Stimulated activated naive CD4-positive, alpha-beta T cell treated with Interleukin-2 at 50 U/mL for 16 hours (primary cell): ENCODE measurements at regions not wholly inside any gene's neighbourhood (a gene's known extent, or its start where the extent isn't known, plus 50 kb on each side); places are given as distances from the start of the nearest gene placed in this dataset.
"Not testable (repeated sequence)": the region's sequence is repeated elsewhere in the genome, so short reads cannot be mapped to it uniquely, and the experiment has no call there.

Experiments used
- DNase-seq: peaks from one replicate; lab custom pipeline; 2025; lab: John Stamatoyannopoulos, UW

- no peak for DNase-seq
These were observed 273.3 kb downstream of the NSUN3 start for GRCh38 chr3:94336046-94336753.

DNA sequence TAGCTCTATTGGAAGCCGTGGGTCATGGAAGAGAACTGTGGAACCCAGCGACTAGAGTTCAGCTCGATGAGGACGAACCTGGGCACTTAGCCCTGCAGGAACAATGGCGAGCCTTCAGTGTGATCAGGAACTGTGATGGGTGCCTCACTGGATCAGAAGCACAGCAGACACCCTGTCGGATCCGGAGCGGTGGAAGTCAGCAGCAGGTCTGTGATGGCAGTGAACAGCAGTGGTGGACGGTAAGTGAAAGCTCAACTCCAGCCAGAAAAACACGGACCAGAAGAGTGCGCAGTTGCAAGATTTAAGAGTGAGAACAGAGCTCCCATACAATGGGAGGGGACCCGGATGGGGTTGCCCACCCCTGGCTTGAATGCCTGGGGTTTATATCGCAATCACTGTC lies 282.2 kb downstream of the NSUN3 start:
- no peak for DNase-seq

DNA sequence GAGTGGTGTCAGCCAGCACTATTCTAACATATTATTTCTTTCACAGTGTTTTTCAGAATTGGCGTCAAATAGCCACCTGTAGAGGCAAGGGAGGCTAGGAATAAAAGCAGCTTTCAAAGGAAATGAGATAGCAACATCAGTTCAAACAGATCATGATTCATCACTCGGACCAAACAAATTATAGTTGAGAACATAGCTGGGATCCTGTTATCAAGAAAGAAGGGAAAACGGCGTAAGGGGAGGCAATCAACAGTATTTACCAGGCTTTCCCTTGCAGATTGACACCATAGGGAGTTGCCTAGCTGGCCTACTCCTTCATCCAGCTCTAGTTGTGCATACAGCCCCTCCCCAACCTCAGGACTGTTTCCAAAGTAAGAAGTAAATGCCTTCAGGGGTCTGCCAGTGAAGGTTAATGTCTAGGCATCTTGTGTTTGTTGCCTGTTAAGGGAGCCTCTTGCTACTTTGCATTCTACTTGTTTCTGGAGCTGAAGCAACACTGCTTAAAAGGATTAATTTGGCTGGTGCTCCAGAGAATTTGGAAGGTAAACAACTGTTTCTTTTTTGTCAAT lies 286.5 kb downstream of the NSUN3 start:
- DNase-seq = no peak

DNA sequence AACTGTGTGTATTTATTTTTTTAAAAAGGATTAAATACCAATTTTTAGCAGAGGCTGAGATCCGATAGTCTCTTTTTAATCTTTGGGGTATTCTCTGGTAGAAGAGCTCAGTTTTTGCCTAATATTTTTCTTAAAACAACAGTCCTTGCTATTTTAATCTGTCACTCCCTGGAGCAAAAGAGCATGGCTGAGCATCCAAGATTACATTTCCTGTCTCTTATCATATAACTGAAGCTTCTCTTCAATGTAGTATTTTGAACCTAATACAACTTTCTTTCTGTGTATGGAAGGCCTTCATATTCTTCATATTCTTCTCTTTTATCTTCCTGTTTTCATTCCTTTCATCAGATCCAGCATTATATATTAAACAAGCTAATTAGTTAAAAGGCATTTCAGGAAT lies 293.7 kb downstream of the NSUN3 start:
- DNase-seq = no peak

DNA sequence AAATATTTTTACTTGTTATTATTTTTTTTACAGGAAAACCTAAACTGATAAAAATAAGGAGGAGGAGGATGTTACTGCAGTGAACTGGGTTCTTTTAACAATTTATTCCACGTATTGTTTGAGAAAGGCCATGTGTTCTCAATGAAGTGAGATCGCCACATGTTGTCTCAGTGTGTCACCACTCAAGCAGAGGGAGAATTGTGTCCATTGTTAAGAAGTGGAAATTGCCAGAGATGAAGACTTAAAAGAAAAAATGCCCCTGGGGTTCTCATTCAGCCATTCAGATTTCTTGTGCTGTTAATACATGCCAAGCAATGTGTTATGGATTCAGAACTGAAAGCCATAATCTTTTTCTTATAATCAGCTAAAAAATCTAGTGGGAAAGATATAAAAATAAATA lies 297.1 kb downstream of the NSUN3 start:
- DNase-seq = no peak

- no peak for DNase-seq
These were observed 298.1 kb downstream of the NSUN3 start for GRCh38 chr3:94360987-94361386.

GRCh38 chr3:94362393-94362792 lies 299.5 kb downstream of the NSUN3 start:
- no peak for DNase-seq

DNA sequence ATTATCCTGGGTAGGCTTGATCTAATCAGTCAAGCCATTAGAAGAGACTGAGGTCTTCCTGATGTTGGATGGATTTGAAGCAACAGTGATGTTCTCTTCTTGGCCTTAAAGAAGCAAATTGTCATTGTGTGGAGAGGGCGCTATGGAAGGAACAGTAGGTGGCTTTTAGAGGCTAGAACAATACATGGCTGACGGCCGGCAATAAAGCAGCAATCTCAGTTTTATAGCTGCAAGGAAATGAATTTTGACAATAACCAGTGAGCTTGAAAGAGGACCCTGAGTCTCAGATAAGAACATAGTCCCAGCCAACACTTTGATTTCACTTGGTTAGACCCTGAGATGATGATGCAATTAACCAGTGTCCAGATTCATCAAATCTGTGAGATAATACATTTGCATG lies 302.1 kb downstream of the NSUN3 start:
- DNase-seq = no peak

- DNase-seq = no peak
These were observed 309.2 kb downstream of the NSUN3 start for GRCh38 chr3:94372026-94372425.

DNA sequence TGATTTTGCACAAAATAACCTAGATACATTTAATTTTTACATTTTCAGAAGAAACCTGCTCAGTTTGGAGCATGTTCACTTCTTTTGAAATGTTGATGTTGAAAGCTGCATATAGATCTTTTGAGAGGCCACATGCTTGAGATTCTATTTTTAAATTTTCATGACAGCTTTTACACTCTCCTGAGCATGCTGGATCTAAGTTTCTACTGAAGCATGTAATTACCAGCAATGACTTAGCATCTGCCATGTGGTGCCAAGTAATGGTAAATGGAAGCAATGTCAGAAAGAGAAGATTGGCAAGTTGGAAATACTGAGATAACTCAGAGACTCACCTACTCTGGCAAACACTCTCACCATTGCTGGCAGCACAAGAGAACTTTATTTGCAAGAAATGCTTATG lies 310.6 kb downstream of the NSUN3 start:
- no peak for DNase-seq

GRCh38 chr3:94374439-94375161 lies 311.7 kb downstream of the NSUN3 start:
- DNase-seq = no peak

DNA sequence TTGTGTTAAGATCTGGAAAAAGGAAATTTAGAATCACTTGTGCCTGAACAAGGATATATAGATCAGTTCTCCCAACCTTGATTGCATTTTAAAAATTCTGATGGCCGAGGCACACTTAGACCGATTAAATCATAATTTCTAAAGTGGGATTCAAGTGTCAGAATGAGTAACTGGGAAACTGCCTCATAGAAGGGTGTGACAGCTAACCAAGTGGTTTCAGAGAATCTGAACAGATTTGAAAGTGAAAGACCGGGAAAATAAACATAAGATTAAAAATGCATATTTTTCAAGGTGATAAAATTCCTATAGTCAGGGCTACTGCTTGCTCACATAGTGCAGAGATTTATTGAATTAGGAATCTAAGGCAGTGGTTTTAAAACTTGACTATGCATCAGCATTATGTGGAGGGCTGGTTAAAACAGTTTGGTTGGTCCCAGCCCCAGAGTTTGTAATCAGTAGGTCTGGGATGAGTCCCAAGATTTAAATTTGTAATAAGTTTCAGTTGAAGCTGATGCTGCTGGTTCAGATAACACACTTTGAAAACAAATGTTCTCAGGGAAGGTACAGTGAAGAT lies 314.3 kb downstream of the NSUN3 start:
- not testable (repeated sequence) for DNase-seq

DNA sequence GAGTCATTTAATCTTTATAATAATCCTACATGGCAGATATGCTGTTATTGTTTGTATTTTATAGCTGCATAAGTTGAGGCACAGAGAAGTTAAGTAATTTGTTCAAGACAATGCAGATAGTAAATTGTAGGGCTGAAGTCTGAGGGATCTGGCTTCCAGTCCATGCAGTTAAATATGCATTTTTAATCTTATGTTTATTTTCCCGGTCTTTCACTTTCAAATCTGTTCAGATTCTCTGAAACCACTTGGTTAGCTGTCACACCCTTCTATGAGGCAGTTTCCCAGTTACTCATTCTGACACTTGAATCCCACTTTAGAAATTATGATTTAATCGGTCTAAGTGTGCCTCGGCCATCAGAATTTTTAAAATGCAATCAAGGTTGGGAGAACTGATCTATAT lies 315.0 kb downstream of the NSUN3 start:
- not testable (repeated sequence) for DNase-seq

- no peak for DNase-seq
These were observed 315.5 kb downstream of the NSUN3 start for GRCh38 chr3:94378322-94378721.

DNA sequence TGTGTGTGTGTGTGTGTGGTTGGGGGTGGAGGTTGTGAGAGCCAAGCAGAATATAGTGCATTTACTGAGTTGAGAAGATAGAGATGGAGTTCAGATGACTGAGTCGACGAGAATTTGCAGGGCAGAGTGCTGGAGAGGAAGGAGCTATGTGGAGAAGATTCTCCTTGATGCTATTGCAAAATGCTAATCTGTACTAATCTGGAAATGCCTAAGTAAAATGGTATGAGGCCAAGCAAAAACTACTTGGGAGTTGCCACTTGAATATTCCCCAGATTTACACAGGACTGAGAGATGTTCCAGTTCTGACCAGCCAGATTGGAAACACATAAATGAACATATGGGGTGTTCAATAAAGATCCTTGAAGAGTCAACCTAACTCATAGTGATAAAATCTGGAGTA lies 316.4 kb downstream of the NSUN3 start:
- no peak for DNase-seq

DNA sequence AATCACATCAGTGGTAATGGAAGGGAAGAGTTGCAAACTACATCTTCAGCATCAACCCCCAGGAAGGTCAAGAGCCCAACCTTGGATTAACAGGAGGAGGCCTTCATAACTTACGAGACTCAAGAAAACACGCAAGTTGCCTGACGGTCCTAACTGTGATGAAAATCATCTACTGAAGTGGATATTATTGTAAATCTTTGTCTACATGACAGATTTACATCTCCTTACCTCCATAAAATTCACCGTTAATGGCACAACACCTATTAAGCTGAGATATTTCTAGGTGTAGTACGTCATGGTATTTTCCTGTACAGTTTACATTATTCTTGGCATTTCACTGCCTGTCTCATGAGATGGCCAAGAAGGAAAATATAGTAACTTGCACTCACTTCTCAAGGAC lies 332.0 kb downstream of the NSUN3 start:
- DNase-seq = no peak

DNA sequence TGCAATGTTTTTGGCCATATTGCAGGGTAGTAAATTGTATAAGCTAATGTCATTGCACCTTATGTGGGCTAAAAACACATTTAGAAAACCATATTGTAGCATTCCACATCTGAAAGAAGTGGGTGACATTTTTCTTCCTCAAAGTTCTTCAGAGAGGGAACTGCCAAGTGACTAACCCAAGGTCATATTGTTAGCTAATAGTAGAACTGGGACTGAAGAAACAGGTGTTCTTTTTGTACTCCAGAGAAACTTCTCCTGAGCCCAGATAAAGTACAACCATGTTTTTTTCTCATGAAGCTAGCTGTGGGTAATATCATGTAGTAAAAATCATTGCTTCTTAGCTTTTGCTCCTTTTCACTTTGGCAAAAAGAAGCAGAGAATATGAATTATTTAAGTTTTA lies 333.0 kb downstream of the NSUN3 start:
- no peak for DNase-seq

DNA sequence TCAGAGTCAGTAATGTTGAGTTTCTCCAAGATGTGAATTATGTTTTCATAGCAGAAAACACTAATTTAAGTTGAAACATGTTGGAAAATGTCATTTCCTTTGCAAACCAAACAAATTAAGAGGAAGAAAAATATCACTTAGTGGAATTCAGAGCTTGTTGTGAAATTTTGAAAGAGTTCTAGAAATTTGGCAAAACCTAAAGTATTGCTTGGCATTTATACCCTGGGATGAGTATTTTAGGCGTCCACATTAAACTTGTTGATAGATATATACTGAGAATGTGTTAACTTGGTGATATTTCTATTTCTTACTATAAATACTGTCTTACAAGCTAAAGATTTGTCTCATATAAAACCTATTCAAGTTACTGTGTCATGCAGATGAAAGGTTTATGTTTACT lies 335.2 kb downstream of the NSUN3 start:
- no peak for DNase-seq

DNA sequence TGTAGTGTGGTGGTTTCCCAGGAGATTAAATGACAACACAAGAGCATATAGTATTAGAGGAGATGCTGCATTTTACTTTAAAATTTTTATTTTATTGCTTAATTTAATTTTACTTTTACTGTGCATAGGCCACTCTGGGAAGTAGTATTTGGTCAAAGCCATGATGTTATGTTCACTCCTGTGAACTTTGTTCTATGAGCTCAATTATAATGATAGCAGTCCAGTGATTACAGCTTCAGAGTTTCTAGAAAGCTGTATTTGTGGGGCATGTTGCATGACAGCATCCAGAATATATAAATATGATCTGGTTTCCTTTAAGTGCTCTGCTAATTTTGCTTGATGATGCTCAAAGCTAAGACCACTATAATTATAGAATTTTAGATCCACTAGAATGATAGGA lies 338.6 kb downstream of the NSUN3 start:
- DNase-seq = no peak

GRCh38 chr3:94402126-94402525 lies 339.3 kb downstream of the NSUN3 start:
- DNase-seq = no peak

GRCh38 chr3:94405258-94406035 lies 342.6 kb downstream of the NSUN3 start:
- no peak for DNase-seq

- DNase-seq = no peak
These were observed 343.7 kb downstream of the NSUN3 start for GRCh38 chr3:94406595-94406994.
